Lung (tissue), 11 donors: ENCODE measurements at regions not wholly inside any gene's neighbourhood (a gene's known extent, or its start where the extent isn't known, plus 50 kb on each side); places are given as distances from the start of the nearest gene placed in this dataset.
"Not testable (repeated sequence)": the region's sequence is repeated elsewhere in the genome, so short reads cannot be mapped to it uniquely, and the experiment has no call there.

Source experiments
- ATAC-seq: fragments of 200-7000 bp; cut with Tn5 transposase; one replicate; pipeline ENCODE4 v1.9.1; 2020; ENCODE audit warnings: moderate number of reproducible peaks; ENCODE audit not compliant: insufficient read depth, low FRiP score
- DNase-seq, 3 donors: peaks; one replicate each; pipeline ENCODE4 v3.0.0-alpha.2; 2013 to 2017
- H3K27ac ChIP-seq, 2 donors: one replicate each; pipeline ENCODE4 v1.5.1; 2013; ENCODE audit warnings: mild to moderate bottlenecking in 2 of 2, moderate library complexity in 2 of 2, control low read depth in 1 of 2, inconsistent platforms in 1 of 2, low read depth in 1 of 2, low read length in 1 of 2
- H3K27me3 ChIP-seq, 3 donors: one replicate each; pipeline ENCODE4 v1.5.1; 2013; ENCODE audit warnings: low read length in 2 of 3; ENCODE audit not compliant: control insufficient read depth in 3 of 3, insufficient read depth in 3 of 3
- H3K36me3 ChIP-seq, 4 donors: one replicate each; pipeline ENCODE4 v1.5.1; 2013; ENCODE audit warnings: low read length in 4 of 4, mild to moderate bottlenecking in 1 of 4, moderate library complexity in 1 of 4; ENCODE audit not compliant: control insufficient read depth in 4 of 4, insufficient read depth in 4 of 4
- H3K4me1 ChIP-seq, 5 donors: one replicate each; pipeline ENCODE4 v1.5.1; 2013; ENCODE audit warnings: low read length in 5 of 5, mild to moderate bottlenecking in 2 of 5, moderate library complexity in 1 of 5; ENCODE audit not compliant: control insufficient read depth in 5 of 5, insufficient read depth in 5 of 5
- H3K4me3 ChIP-seq: one replicate; pipeline ENCODE4 v1.5.1; 2013; ENCODE audit warnings: mild to moderate bottlenecking, control low read depth, moderate library complexity
- H3K9ac ChIP-seq, 2 donors: one replicate each; pipeline ENCODE4 v1.5.1; 2013; ENCODE audit warnings: low read length in 2 of 2, control low read depth in 1 of 2; ENCODE audit not compliant: insufficient read depth in 1 of 2
- H3K9me3 ChIP-seq, 4 donors: one replicate each; pipeline ENCODE4 v1.5.1; 2013; ENCODE audit warnings: low read length in 3 of 4, mild to moderate bottlenecking in 1 of 4, moderate library complexity in 1 of 4; ENCODE audit not compliant: control insufficient read depth in 4 of 4, insufficient read depth in 3 of 4
- WGBS, 2 donors: extraction: QIAGEN DNeasy Blood & Tissue Kit; methylation state at CpG; one replicate each; pipeline ENCODE4 v1.1.7; 2013; 5-methylcytosine and 5-hydroxymethylcytosine counted together
- TF ChIP-seq, protein P1 (sequence below): IDR thresholded peaks from 2 replicates; pipeline ENCODE4 v1.5.1; 2012; ENCODE audit warnings: mild to moderate bottlenecking; ENCODE audit errors: control extremely low read depth, extremely low read depth
- donor health status: control.
- donor health status: control.
- donor health status: Bipolar disorder and iron deficiency.
- donor health status: healthy.
- donor health status: DM: yes; HTN: yes; CAD: no.

- Histone ChIP-seq H3K4me1 (no peaks in the 10 kb centered on the region), H3K9ac (no peak overlapping the region), H3K36me3 (no peaks in the 10 kb centered on the region), H3K27ac (no peak overlapping the region), H3K4me3 (no peak overlapping the region), H3K9me3 (no peaks in the 10 kb centered on the region), H3K27me3 (no peaks in the 10 kb centered on the region)
- TF ChIP-seq, protein P1, sequence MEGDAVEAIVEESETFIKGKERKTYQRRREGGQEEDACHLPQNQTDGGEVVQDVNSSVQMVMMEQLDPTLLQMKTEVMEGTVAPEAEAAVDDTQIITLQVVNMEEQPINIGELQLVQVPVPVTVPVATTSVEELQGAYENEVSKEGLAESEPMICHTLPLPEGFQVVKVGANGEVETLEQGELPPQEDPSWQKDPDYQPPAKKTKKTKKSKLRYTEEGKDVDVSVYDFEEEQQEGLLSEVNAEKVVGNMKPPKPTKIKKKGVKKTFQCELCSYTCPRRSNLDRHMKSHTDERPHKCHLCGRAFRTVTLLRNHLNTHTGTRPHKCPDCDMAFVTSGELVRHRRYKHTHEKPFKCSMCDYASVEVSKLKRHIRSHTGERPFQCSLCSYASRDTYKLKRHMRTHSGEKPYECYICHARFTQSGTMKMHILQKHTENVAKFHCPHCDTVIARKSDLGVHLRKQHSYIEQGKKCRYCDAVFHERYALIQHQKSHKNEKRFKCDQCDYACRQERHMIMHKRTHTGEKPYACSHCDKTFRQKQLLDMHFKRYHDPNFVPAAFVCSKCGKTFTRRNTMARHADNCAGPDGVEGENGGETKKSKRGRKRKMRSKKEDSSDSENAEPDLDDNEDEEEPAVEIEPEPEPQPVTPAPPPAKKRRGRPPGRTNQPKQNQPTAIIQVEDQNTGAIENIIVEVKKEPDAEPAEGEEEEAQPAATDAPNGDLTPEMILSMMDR: no peak
- DNase-seq (no peak), ATAC-seq (no peak)
- WGBS, 2 donors: 57% methylated on average over 2 of the region's 2 CpGs; no CpG with 5 or more reads in 1 of the 2 donors
These were observed 880.9 kb upstream of the AMELY start for GRCh38 chrY:7792431-7792830.

GRCh38 chrY:7781501-7781900 is 869.9 kb upstream of the AMELY start:
- Histone ChIP-seq H3K4me3 (no peak overlapping the region), H3K4me1 (no peaks in the 10 kb centered on the region), H3K36me3 (no peaks in the 10 kb centered on the region), H3K9ac (no peak overlapping the region), H3K9me3 (no peaks in the 10 kb centered on the region), H3K27ac (no peak overlapping the region), H3K27me3 (no peaks in the 10 kb centered on the region)
- WGBS, 2 donors: 96% methylated on average over 2 of the region's 2 CpGs; no CpG with 5 or more reads in 1 of the 2 donors
- ATAC-seq: no peak
- DNase-seq: no peak
- TF ChIP-seq, protein P1: no peak

- not testable (repeated sequence) for H3K4me1 ChIP-seq, H3K27me3 ChIP-seq, H3K27ac ChIP-seq, H3K9ac ChIP-seq, ATAC-seq, H3K9me3 ChIP-seq, H3K4me3 ChIP-seq, DNase-seq, H3K36me3 ChIP-seq
- WGBS, 2 donors: 89% methylated on average over 2 of the region's 2 CpGs; no CpG with 5 or more reads in 1 of the 2 donors
These were observed 863.9 kb upstream of the AMELY start for GRCh38 chrY:7775436-7775835.

DNA sequence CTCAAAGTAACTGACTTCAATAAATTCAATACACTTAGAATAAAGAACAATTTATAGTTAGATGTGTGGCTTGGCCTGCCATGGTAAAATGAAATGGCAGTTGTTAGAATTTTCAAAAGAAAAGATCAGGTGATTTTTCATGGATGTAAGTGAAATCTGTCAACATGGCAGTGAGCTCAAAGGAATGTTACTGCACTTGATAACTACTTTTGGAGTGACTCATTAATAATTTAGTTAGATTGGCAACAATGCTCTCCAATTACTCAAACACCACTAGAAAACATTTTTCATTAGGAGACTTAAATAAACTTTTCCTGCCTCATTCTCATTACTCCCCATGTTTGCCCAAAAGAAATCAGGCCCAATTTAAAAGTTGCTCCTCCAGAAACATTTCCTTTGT is 860.2 kb upstream of the AMELY start:
- Histone ChIP-seq H3K9me3 (no peaks in the 10 kb centered on the region), H3K27me3 (no peaks in the 10 kb centered on the region), H3K9ac (no peak overlapping the region), H3K27ac (no peak overlapping the region), H3K4me3 (no peak overlapping the region), H3K36me3 (no peaks in the 10 kb centered on the region), H3K4me1 (no peaks in the 10 kb centered on the region)
- no peak for ATAC-seq
- DNase-seq: no peak
- TF ChIP-seq, protein P1: no peak
